ENCODE measurements at regions not wholly inside any gene's neighbourhood (a gene's known extent, or its start where the extent isn't known, plus 50 kb on each side); places are given as distances from the start of the nearest gene placed in this dataset.

- no peak overlapping the region for H2AFZ ChIP-seq (ENCODE audit: low read depth, low read length)
- dilution Hi-C loops (cut with MboI; ENCODE audit: extremely low pct_ligation_motif_present, low sequenced_read_pairs) (no loop called here), intact Hi-C loops (cut with micrococcal nuclease) (no loop called here)
- no peak for TF ChIP-seq FOS (IDR thresholded peaks at IDR 0.05; ENCODE audit: borderline replicate concordance, insufficient read depth, low read length)
- no peak for TF ChIP-seq JUN (IDR thresholded peaks at IDR 0.05; ENCODE audit: borderline replicate concordance, insufficient read depth, insufficient read length, low read depth)
- TF ChIP-seq GATA2 (IDR thresholded peaks at IDR 0.05; ENCODE audit: insufficient read depth, insufficient read length, low read depth, low read length) = no peak
- TF ChIP-seq POLR2AphosphoS5 (IDR thresholded peaks at IDR 0.05; ENCODE audit: insufficient read depth, low read depth, low read length) = no peak
- no peak for TF ChIP-seq EZH2 (IDR thresholded peaks at IDR 0.05; ENCODE audit: borderline replicate concordance, low read depth, low read length, severe bottlenecking)
- TF ChIP-seq MAX (IDR thresholded peaks at IDR 0.05; ENCODE audit: insufficient read depth, insufficient read length) = no peak
- TF ChIP-seq POLR2A (IDR thresholded peaks at IDR 0.05; ENCODE audit: low read depth, low read length) = no peak
- H3K79me2 ChIP-seq (ENCODE audit: control insufficient read depth, insufficient read depth, low read length) = no peaks in the 10 kb centered on the region
- H3K4me2 ChIP-seq (ENCODE audit: insufficient read depth, low read length) = no peak overlapping the region
- ChIA-PET POLR2A (no interaction called here), CTCF (interaction anchor here (1.8 kb wide), 1 partner anchor 70 kb away, joined by 4 read pairs; no protein-coding TSS in a partner anchor)
- DNase-seq (ENCODE audit: low read depth, low spot score) (no peak), FAIRE-seq (no peak)
- H4K20me1 ChIP-seq (replicated peaks; ENCODE audit: control insufficient read depth, extremely low read depth, insufficient read depth, low read length) = no peaks in the 10 kb centered on the region
- no peaks in the 10 kb centered on the region for H3K9me1 ChIP-seq (replicated peaks; ENCODE audit: control insufficient read depth, extremely low read depth, insufficient read depth, low read length)
- H3K27ac ChIP-seq (ENCODE audit: insufficient read depth, low read depth, low read length) = no peak overlapping the region
- no peak overlapping the region for H3K4me3 ChIP-seq (replicated peaks in 1 of 3; ENCODE audit: insufficient read depth in 1 of 3, low read depth in 1 of 3, low read length in 3 of 3)
- H3K27me3 ChIP-seq (ENCODE audit: control insufficient read depth in 2 of 2, insufficient read depth in 2 of 2, low read length in 2 of 2) = peaks cover 0 to 2% of the 10 kb centered on the region in 2 experiments
- BruUV-seq (replicated peaks) = no TSS peak
- no peaks in the 10 kb centered on the region for H3K4me1 ChIP-seq (ENCODE audit: control insufficient read depth, extremely low read depth, insufficient read depth, low read length)
- no peaks in the 10 kb centered on the region for H3K36me3 ChIP-seq (ENCODE audit: control insufficient read depth in 2 of 2, extremely low read depth in 1 of 2, insufficient read depth in 2 of 2, low read length in 2 of 2)
- no peaks in the 10 kb centered on the region for H3K9me3 ChIP-seq (replicated peaks; ENCODE audit: control insufficient read depth, insufficient read depth, low read length)
- H3K9ac ChIP-seq (replicated peaks; ENCODE audit: extremely low read depth, insufficient read depth, low read length) = no peak overlapping the region
These were observed 301.6 kb downstream of the PCNX1 start for GRCh38 chr14:71208702-71209357.

- no peak for TF ChIP-seq CTCF (IDR thresholded peaks at IDR 0.05; ENCODE audit: extremely low read depth in 1 of 2, insufficient read depth in 1 of 2, low read depth in 1 of 2, low read length in 2 of 2)
- no peak for TF ChIP-seq GATA2 (IDR thresholded peaks at IDR 0.05; ENCODE audit: insufficient read depth, insufficient read length, low read depth, low read length)
- TF ChIP-seq JUN (IDR thresholded peaks at IDR 0.05; ENCODE audit: borderline replicate concordance, insufficient read depth, insufficient read length, low read depth) = no peak
- no peak for TF ChIP-seq EZH2 (IDR thresholded peaks at IDR 0.05; ENCODE audit: borderline replicate concordance, low read depth, low read length, severe bottlenecking)
- no peak for TF ChIP-seq POLR2AphosphoS5 (IDR thresholded peaks at IDR 0.05; ENCODE audit: insufficient read depth, low read depth, low read length)
- TF ChIP-seq MAX (IDR thresholded peaks at IDR 0.05; ENCODE audit: insufficient read depth, insufficient read length) = no peak
- TF ChIP-seq FOS (IDR thresholded peaks at IDR 0.05; ENCODE audit: borderline replicate concordance, insufficient read depth, low read length) = no peak
- TF ChIP-seq MYC (IDR thresholded peaks at IDR 0.05; ENCODE audit: low read depth, low read length) = no peak
- TF ChIP-seq POLR2A (IDR thresholded peaks at IDR 0.05; ENCODE audit: low read depth, low read length) = no peak
- Histone ChIP-seq H3K4me2 (ENCODE audit: insufficient read depth, low read length) (no peak overlapping the region), H3K36me3 (ENCODE audit: control insufficient read depth in 2 of 2, extremely low read depth in 1 of 2, insufficient read depth in 2 of 2, low read length in 2 of 2) (no peaks in the 10 kb centered on the region), H3K79me2 (ENCODE audit: control insufficient read depth, insufficient read depth, low read length) (no peaks in the 10 kb centered on the region), H2AFZ (ENCODE audit: low read depth, low read length) (no peak overlapping the region), H4K20me1 (replicated peaks; ENCODE audit: control insufficient read depth, extremely low read depth, insufficient read depth, low read length) (no peaks in the 10 kb centered on the region), H3K9me1 (replicated peaks; ENCODE audit: control insufficient read depth, extremely low read depth, insufficient read depth, low read length) (no peaks in the 10 kb centered on the region), H3K9ac (replicated peaks; ENCODE audit: extremely low read depth, insufficient read depth, low read length) (no peak overlapping the region), H3K27ac (ENCODE audit: insufficient read depth, low read depth, low read length) (no peak overlapping the region), H3K9me3 (replicated peaks; ENCODE audit: control insufficient read depth, insufficient read depth, low read length) (no peaks in the 10 kb centered on the region), H3K27me3 (ENCODE audit: control insufficient read depth in 2 of 2, insufficient read depth in 2 of 2, low read length in 2 of 2) (peaks cover 0 to 2% of the 10 kb centered on the region in 2 experiments), H3K4me3 (replicated peaks in 1 of 3; ENCODE audit: insufficient read depth in 1 of 3, low read depth in 1 of 3, low read length in 3 of 3) (no peak overlapping the region), H3K4me1 (ENCODE audit: control insufficient read depth, extremely low read depth, insufficient read depth, low read length) (no peaks in the 10 kb centered on the region)
- no peak for DNase-seq (ENCODE audit: low read depth, low spot score)
- FAIRE-seq = no peak
- ChIA-PET CTCF (no interaction called here), POLR2A (no interaction called here)
- BruUV-seq (replicated peaks) = no TSS peak
- intact Hi-C loops (cut with micrococcal nuclease) = no loop called here
- dilution Hi-C loops (cut with MboI; ENCODE audit: extremely low pct_ligation_motif_present, low sequenced_read_pairs) = no loop called here
These were observed 302.6 kb downstream of the PCNX1 start for GRCh38 chr14:71209888-71210287.
